Kidney tubule cell (primary cell): ENCODE measurements at regions not wholly inside any gene's neighbourhood (a gene's known extent, or its start where the extent isn't known, plus 50 kb on each side); places are given as distances from the start of the nearest gene placed in this dataset.

Experiments
- DNase-seq: peaks from one replicate; pipeline ENCODE4 v3.0.0-alpha.2; 2018; ENCODE audit warnings: low spot score

- no peak for DNase-seq
Observed at GRCh38 chr4:123990310-123990870, 593.8 kb downstream of the SPRY1 start.

GRCh38 chr4:123994917-123995316 lies 598.3 kb downstream of the SPRY1 start:
- DNase-seq: no peak

GRCh38 chr4:123995936-123996335 lies 599.3 kb downstream of the SPRY1 start:
- DNase-seq: peak; percentile 78

- DNase-seq: peak; percentile 13
Observed at GRCh38 chr4:123996718-123997510, 600.3 kb downstream of the SPRY1 start.

- DNase-seq: no peak
Observed at GRCh38 chr4:123997776-123998449, 601.3 kb downstream of the SPRY1 start.

- no peak for DNase-seq
Observed at GRCh38 chr4:124000233-124000632, 603.6 kb downstream of the SPRY1 start.

GRCh38 chr4:124015766-124016165 lies 619.2 kb downstream of the SPRY1 start:
- no peak for DNase-seq

- no peak for DNase-seq
Observed at GRCh38 chr4:124017185-124017785, 620.7 kb downstream of the SPRY1 start.

GRCh38 chr4:124018383-124019317 lies 622.1 kb downstream of the SPRY1 start:
- peak; percentile 35 for DNase-seq

GRCh38 chr4:124019749-124020549 lies 623.4 kb downstream of the SPRY1 start:
- no peak for DNase-seq

- peak; percentile 39 for DNase-seq
Observed at GRCh38 chr4:124025000-124025399, 628.4 kb downstream of the SPRY1 start.

- peak; percentile 63 for DNase-seq
Observed at GRCh38 chr4:124025428-124025827, 628.8 kb downstream of the SPRY1 start.

GRCh38 chr4:124028182-124028581 lies 631.6 kb downstream of the SPRY1 start:
- DNase-seq: no peak

GRCh38 chr4:124030147-124030546 lies 633.6 kb downstream of the SPRY1 start:
- no peak for DNase-seq

GRCh38 chr4:124032035-124032434 lies 635.4 kb downstream of the SPRY1 start:
- no peak for DNase-seq

- DNase-seq: no peak
Observed at GRCh38 chr4:124035364-124036041, 638.9 kb downstream of the SPRY1 start.

- no peak for DNase-seq
Observed at GRCh38 chr4:124037236-124037635, 640.6 kb downstream of the SPRY1 start.

GRCh38 chr4:124044330-124044729 lies 647.7 kb downstream of the SPRY1 start:
- no peak for DNase-seq

GRCh38 chr4:124044867-124045266 lies 648.3 kb downstream of the SPRY1 start:
- DNase-seq: no peak

GRCh38 chr4:124046190-124046589 lies 649.6 kb downstream of the SPRY1 start:
- DNase-seq: no peak
